ENCODE measurements at regions not wholly inside any gene's neighbourhood (a gene's known extent, or its start where the extent isn't known, plus 50 kb on each side); places are given as distances from the start of the nearest gene placed in this dataset.
A peak's percentile ranks its signal among the peaks of the same experiment; 100 is the strongest.
"Not testable (repeated sequence)": the region's sequence is repeated elsewhere in the genome, so short reads cannot be mapped to it uniquely, and the experiment has no call there.

- no peak for DNase-seq (ENCODE audit: low spot score)
- intact Hi-C loops (cut with micrococcal nuclease; ENCODE audit: unreplicated experiment): no loop called here
- POLR2A ChIA-PET (ENCODE audit: low non-redundant PET): no interaction called here
- no peak for TF ChIP-seq CTCF (conservative IDR thresholded peaks at IDR 0.05; ENCODE audit: low read depth, low read length)
- no peak for TF ChIP-seq EZH2 (IDR thresholded peaks at IDR 0.05; ENCODE audit: borderline replicate concordance, low read depth, low read length, poor library complexity, severe bottlenecking)
- CTCF ChIA-PET: no interaction called here
- H3K9me3 ChIP-seq (ENCODE audit: low read depth, low read length, poor library complexity, severe bottlenecking): no peaks in the 10 kb centered on the region
- no peak overlapping the region for H3K4me3 ChIP-seq (ENCODE audit: low read depth, low read length, poor library complexity, severe bottlenecking)
- H3K27ac ChIP-seq (ENCODE audit: low read depth, low read length, poor library complexity, severe bottlenecking): no peak overlapping the region
- no peaks in the 10 kb centered on the region for H3K36me3 ChIP-seq (ENCODE audit: insufficient read depth, low read length, poor library complexity, severe bottlenecking)
- no peaks in the 10 kb centered on the region for H3K27me3 ChIP-seq (replicated peaks; ENCODE audit: insufficient read depth, low read depth, low read length, poor library complexity)
- no peaks in the 10 kb centered on the region for H3K4me1 ChIP-seq (ENCODE audit: insufficient read depth, low read length, poor library complexity, severe bottlenecking)
- no TSS peak for BruUV-seq (replicated peaks)
Observed at GRCh38 chr2:34153484-34153883, 554.4 kb upstream of the FAM98A start.

- Histone ChIP-seq H3K9me3 (ENCODE audit: low read depth, low read length, poor library complexity, severe bottlenecking) (no peaks in the 10 kb centered on the region), H3K36me3 (ENCODE audit: insufficient read depth, low read length, poor library complexity, severe bottlenecking) (no peaks in the 10 kb centered on the region), H3K27me3 (replicated peaks; ENCODE audit: insufficient read depth, low read depth, low read length, poor library complexity) (no peaks in the 10 kb centered on the region), H3K4me3 (ENCODE audit: low read depth, low read length, poor library complexity, severe bottlenecking) (no peak overlapping the region), H3K4me1 (ENCODE audit: insufficient read depth, low read length, poor library complexity, severe bottlenecking) (no peaks in the 10 kb centered on the region), H3K27ac (ENCODE audit: low read depth, low read length, poor library complexity, severe bottlenecking) (no peak overlapping the region)
- POLR2A ChIA-PET (ENCODE audit: low non-redundant PET): no interaction called here
- TF ChIP-seq CTCF (conservative IDR thresholded peaks at IDR 0.05; ENCODE audit: low read depth, low read length) (no peak), EZH2 (IDR thresholded peaks at IDR 0.05; ENCODE audit: borderline replicate concordance, low read depth, low read length, poor library complexity, severe bottlenecking) (no peak)
- CTCF ChIA-PET: no interaction called here
- BruUV-seq (replicated peaks): no TSS peak
- DNase-seq (ENCODE audit: low spot score): no peak
- intact Hi-C loops (cut with micrococcal nuclease; ENCODE audit: unreplicated experiment): no loop called here
Observed at GRCh38 chr2:34147780-34148179, 548.7 kb upstream of the FAM98A start.

- CTCF ChIA-PET: no interaction called here
- H3K27me3 ChIP-seq (replicated peaks; ENCODE audit: insufficient read depth, low read depth, low read length, poor library complexity): no peaks in the 10 kb centered on the region
- no peak overlapping the region for H3K27ac ChIP-seq (ENCODE audit: low read depth, low read length, poor library complexity, severe bottlenecking)
- no TSS peak for BruUV-seq (replicated peaks)
- H3K9me3 ChIP-seq (ENCODE audit: low read depth, low read length, poor library complexity, severe bottlenecking): no peaks in the 10 kb centered on the region
- H3K36me3 ChIP-seq (ENCODE audit: insufficient read depth, low read length, poor library complexity, severe bottlenecking): no peaks in the 10 kb centered on the region
- H3K4me3 ChIP-seq (ENCODE audit: low read depth, low read length, poor library complexity, severe bottlenecking): no peak overlapping the region
- peak; percentile 8 for DNase-seq (ENCODE audit: low spot score)
- intact Hi-C loops (cut with micrococcal nuclease; ENCODE audit: unreplicated experiment): no loop called here
- TF ChIP-seq EZH2 (IDR thresholded peaks at IDR 0.05; ENCODE audit: borderline replicate concordance, low read depth, low read length, poor library complexity, severe bottlenecking) (no peak), CTCF (conservative IDR thresholded peaks at IDR 0.05; ENCODE audit: low read depth, low read length) (no peak)
- peaks cover 7% of the 10 kb centered on the region for H3K4me1 ChIP-seq (ENCODE audit: insufficient read depth, low read length, poor library complexity, severe bottlenecking)
- POLR2A ChIA-PET (ENCODE audit: low non-redundant PET): no interaction called here
Observed at GRCh38 chr2:34143149-34143548, 544.0 kb upstream of the FAM98A start.

GRCh38 chr2:34142531-34143008 lies 543.5 kb upstream of the FAM98A start:
- intact Hi-C loops (cut with micrococcal nuclease; ENCODE audit: unreplicated experiment); CTCF ChIA-PET; BruUV-seq (replicated peaks); POLR2A ChIA-PET (ENCODE audit: low non-redundant PET); H3K9me3 ChIP-seq (ENCODE audit: low read depth, low read length, poor library complexity, severe bottlenecking); H3K36me3 ChIP-seq (ENCODE audit: insufficient read depth, low read length, poor library complexity, severe bottlenecking); DNase-seq (ENCODE audit: low spot score); H3K4me1 ChIP-seq (ENCODE audit: insufficient read depth, low read length, poor library complexity, severe bottlenecking); H3K4me3 ChIP-seq (ENCODE audit: low read depth, low read length, poor library complexity, severe bottlenecking); H3K27me3 ChIP-seq (replicated peaks; ENCODE audit: insufficient read depth, low read depth, low read length, poor library complexity); H3K27ac ChIP-seq (ENCODE audit: low read depth, low read length, poor library complexity, severe bottlenecking): not testable (repeated sequence)

- POLR2A ChIA-PET (ENCODE audit: low non-redundant PET); BruUV-seq (replicated peaks); H3K27me3 ChIP-seq (replicated peaks; ENCODE audit: insufficient read depth, low read depth, low read length, poor library complexity); H3K9me3 ChIP-seq (ENCODE audit: low read depth, low read length, poor library complexity, severe bottlenecking); DNase-seq (ENCODE audit: low spot score); H3K4me1 ChIP-seq (ENCODE audit: insufficient read depth, low read length, poor library complexity, severe bottlenecking); H3K27ac ChIP-seq (ENCODE audit: low read depth, low read length, poor library complexity, severe bottlenecking); CTCF ChIA-PET; intact Hi-C loops (cut with micrococcal nuclease; ENCODE audit: unreplicated experiment); H3K36me3 ChIP-seq (ENCODE audit: insufficient read depth, low read length, poor library complexity, severe bottlenecking); H3K4me3 ChIP-seq (ENCODE audit: low read depth, low read length, poor library complexity, severe bottlenecking): not testable (repeated sequence)
Observed at GRCh38 chr2:34133065-34133464, 534.0 kb upstream of the FAM98A start.
